Astrocyte (in vitro differentiated cells and primary cell): ENCODE measurements at regions not wholly inside any gene's neighbourhood (a gene's known extent, or its start where the extent isn't known, plus 50 kb on each side); places are given as distances from the start of the nearest gene placed in this dataset.

Experiments used
- DNase-seq: peaks from one replicate; pipeline ENCODE4 v3.0.0-alpha.2; 2010; ENCODE audit warnings: low read depth
- FAIRE-seq: peaks from 2 replicates; lab custom pipeline; 2011; peaks lifted over from hg19 to GRCh38; lab: Jason Lieb, UNC
- H2AFZ ChIP-seq: 2 replicates; pipeline ENCODE4 v1.6.0; 2012; ENCODE audit warnings: low read depth, low read length, inconsistent platforms
- H3K27ac ChIP-seq: 2 replicates; pipeline ENCODE4 v1.5.1; 2011; ENCODE audit warnings: low read depth, low read length, inconsistent platforms
- H3K27me3 ChIP-seq: 2 replicates; pipeline ENCODE4 v1.6.0; 2011; ENCODE audit warnings: low read length, inconsistent platforms; ENCODE audit not compliant: insufficient read depth
- H3K36me3 ChIP-seq: 2 replicates; pipeline ENCODE4 v1.5.1; 2011; ENCODE audit warnings: low read length, inconsistent platforms; ENCODE audit not compliant: insufficient read depth
- H3K4me1 ChIP-seq: 2 replicates; pipeline ENCODE4 v1.5.1; 2011; ENCODE audit warnings: low read length, inconsistent platforms; ENCODE audit not compliant: insufficient read depth
- H3K4me2 ChIP-seq: 2 replicates; pipeline ENCODE4 v1.6.0; 2012; ENCODE audit warnings: low read length, inconsistent platforms
- H3K4me3 ChIP-seq: 2 replicates; pipeline ENCODE4 v1.5.1; 2011; ENCODE audit warnings: low read depth, mild to moderate bottlenecking, low read length, inconsistent platforms; ENCODE audit not compliant: insufficient read depth
- H3K79me2 ChIP-seq: 2 replicates; pipeline ENCODE4 v1.6.0; 2012; ENCODE audit warnings: mild to moderate bottlenecking, low read length, inconsistent platforms; ENCODE audit not compliant: insufficient read depth
- H3K9ac ChIP-seq: 2 replicates; pipeline ENCODE4 v1.6.0; 2012; ENCODE audit warnings: mild to moderate bottlenecking, low read length, inconsistent platforms
- H3K9me3 ChIP-seq: 2 replicates; pipeline ENCODE4 v1.5.1; 2012; ENCODE audit warnings: low read depth, mild to moderate bottlenecking, low read length, inconsistent platforms; ENCODE audit not compliant: insufficient read depth
- H4K20me1 ChIP-seq: 2 replicates; pipeline ENCODE4 v1.6.0; 2012; ENCODE audit warnings: low read length, inconsistent platforms; ENCODE audit not compliant: insufficient read depth
- H3K27ac Mint-ChIP-seq: one replicate; pipeline ENCODE4 v1.8.0; 2021; ENCODE audit warnings: mild to moderate bottlenecking, mixed read lengths; ENCODE audit not compliant: unreplicated experiment
- H3K27me3 Mint-ChIP-seq: one replicate; pipeline ENCODE4 v1.8.0; 2021; ENCODE audit warnings: low read depth, mixed read lengths; ENCODE audit not compliant: unreplicated experiment
- H3K36me3 Mint-ChIP-seq: one replicate; pipeline ENCODE4 v1.8.0; 2021; ENCODE audit warnings: low read depth, mixed read lengths; ENCODE audit not compliant: unreplicated experiment
- H3K4me1 Mint-ChIP-seq: one replicate; pipeline ENCODE4 v1.8.0; 2021; ENCODE audit warnings: low read depth, mixed read lengths; ENCODE audit not compliant: unreplicated experiment
- H3K4me3 Mint-ChIP-seq: one replicate; pipeline ENCODE4 v1.8.0; 2021; ENCODE audit warnings: mild to moderate bottlenecking, moderate library complexity, mixed read lengths; ENCODE audit not compliant: unreplicated experiment
- H3K9me3 Mint-ChIP-seq: one replicate; pipeline ENCODE4 v1.8.0; 2021; ENCODE audit warnings: mild to moderate bottlenecking, mixed read lengths; ENCODE audit not compliant: unreplicated experiment
- EZH2 ChIP-seq: IDR thresholded peaks from 2 replicates; pipeline ENCODE4 v1.6.1; 2012; ENCODE audit warnings: mild to moderate bottlenecking, low read length, inconsistent platforms; ENCODE audit not compliant: insufficient read depth
- TF ChIP-seq, protein P1 (sequence below): IDR thresholded peaks from 2 replicates; pipeline ENCODE4 v1.5.1; 2011; ENCODE audit warnings: low read depth, mild to moderate bottlenecking, inconsistent platforms, low read length, moderate library complexity; ENCODE audit not compliant: insufficient read depth

- Histone ChIP-seq H3K9me3 (peaks cover 2% of the 10 kb centered on the region), H3K4me2 (no peak overlapping the region), H3K4me1 (peaks cover 4% of the 10 kb centered on the region), H3K79me2 (no peaks in the 10 kb centered on the region), H3K27ac (no peak overlapping the region), H3K4me3 (no peak overlapping the region), H3K27me3 (no peaks in the 10 kb centered on the region), H2AFZ (no peak overlapping the region), H3K9ac (no peak overlapping the region), H3K36me3 (no peaks in the 10 kb centered on the region), H4K20me1 (no peaks in the 10 kb centered on the region)
- TF ChIP-seq, protein P1, sequence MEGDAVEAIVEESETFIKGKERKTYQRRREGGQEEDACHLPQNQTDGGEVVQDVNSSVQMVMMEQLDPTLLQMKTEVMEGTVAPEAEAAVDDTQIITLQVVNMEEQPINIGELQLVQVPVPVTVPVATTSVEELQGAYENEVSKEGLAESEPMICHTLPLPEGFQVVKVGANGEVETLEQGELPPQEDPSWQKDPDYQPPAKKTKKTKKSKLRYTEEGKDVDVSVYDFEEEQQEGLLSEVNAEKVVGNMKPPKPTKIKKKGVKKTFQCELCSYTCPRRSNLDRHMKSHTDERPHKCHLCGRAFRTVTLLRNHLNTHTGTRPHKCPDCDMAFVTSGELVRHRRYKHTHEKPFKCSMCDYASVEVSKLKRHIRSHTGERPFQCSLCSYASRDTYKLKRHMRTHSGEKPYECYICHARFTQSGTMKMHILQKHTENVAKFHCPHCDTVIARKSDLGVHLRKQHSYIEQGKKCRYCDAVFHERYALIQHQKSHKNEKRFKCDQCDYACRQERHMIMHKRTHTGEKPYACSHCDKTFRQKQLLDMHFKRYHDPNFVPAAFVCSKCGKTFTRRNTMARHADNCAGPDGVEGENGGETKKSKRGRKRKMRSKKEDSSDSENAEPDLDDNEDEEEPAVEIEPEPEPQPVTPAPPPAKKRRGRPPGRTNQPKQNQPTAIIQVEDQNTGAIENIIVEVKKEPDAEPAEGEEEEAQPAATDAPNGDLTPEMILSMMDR: no peak
- no peak for TF ChIP-seq EZH2
- no peaks in the 10 kb centered on the region for H3K27me3 Mint-ChIP-seq
- no peak overlapping the region for H3K27ac Mint-ChIP-seq
- H3K4me3 Mint-ChIP-seq: no peak overlapping the region
- no peak for FAIRE-seq
- H3K36me3 Mint-ChIP-seq: no peaks in the 10 kb centered on the region
- DNase-seq: no peak
- peaks cover 2% of the 10 kb centered on the region for H3K9me3 Mint-ChIP-seq
- peaks cover 12% of the 10 kb centered on the region for H3K4me1 Mint-ChIP-seq
Observed at GRCh38 chr4:100828364-100828763, 310.5 kb upstream of the EMCN start.

DNA sequence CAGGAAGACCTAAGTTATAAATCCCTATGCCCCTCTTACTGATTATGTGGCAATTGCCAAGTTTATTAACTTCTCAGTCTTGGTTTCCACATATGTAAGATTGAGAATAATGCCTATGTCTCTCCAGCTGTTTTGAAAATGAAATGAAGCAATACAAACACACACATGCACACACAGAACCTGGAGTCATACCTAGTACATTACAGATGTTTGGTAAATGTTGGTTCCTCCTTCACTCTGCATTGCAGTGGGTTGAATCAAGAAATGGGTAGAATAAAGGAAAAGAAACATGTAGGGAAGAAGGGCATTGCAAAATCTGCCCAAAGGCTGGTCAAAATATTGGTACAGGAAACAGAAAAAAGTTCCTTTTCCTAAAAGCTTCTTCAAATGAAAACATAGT, 309.9 kb upstream of the EMCN start:
- DNase-seq (no peak), FAIRE-seq (no peak)
- no peak overlapping the region for H3K4me2 ChIP-seq
- no peak overlapping the region for H3K4me3 ChIP-seq
- TF ChIP-seq EZH2: no peak
- TF ChIP-seq, protein P1: no peak
- no peak overlapping the region for H2AFZ ChIP-seq
- no peaks in the 10 kb centered on the region for H3K36me3 ChIP-seq
- Mint-ChIP-seq H3K4me3 (no peak overlapping the region), H3K27ac (no peak overlapping the region), H3K9me3 (peaks cover 2% of the 10 kb centered on the region), H3K27me3 (no peaks in the 10 kb centered on the region), H3K4me1 (peaks cover 13% of the 10 kb centered on the region), H3K36me3 (no peaks in the 10 kb centered on the region)
- H3K9ac ChIP-seq: no peak overlapping the region
- H3K9me3 ChIP-seq: peaks cover 2% of the 10 kb centered on the region
- H4K20me1 ChIP-seq: no peaks in the 10 kb centered on the region
- H3K79me2 ChIP-seq: no peaks in the 10 kb centered on the region
- H3K27me3 ChIP-seq: no peaks in the 10 kb centered on the region
- no peak overlapping the region for H3K27ac ChIP-seq
- peaks cover 6% of the 10 kb centered on the region for H3K4me1 ChIP-seq

DNA sequence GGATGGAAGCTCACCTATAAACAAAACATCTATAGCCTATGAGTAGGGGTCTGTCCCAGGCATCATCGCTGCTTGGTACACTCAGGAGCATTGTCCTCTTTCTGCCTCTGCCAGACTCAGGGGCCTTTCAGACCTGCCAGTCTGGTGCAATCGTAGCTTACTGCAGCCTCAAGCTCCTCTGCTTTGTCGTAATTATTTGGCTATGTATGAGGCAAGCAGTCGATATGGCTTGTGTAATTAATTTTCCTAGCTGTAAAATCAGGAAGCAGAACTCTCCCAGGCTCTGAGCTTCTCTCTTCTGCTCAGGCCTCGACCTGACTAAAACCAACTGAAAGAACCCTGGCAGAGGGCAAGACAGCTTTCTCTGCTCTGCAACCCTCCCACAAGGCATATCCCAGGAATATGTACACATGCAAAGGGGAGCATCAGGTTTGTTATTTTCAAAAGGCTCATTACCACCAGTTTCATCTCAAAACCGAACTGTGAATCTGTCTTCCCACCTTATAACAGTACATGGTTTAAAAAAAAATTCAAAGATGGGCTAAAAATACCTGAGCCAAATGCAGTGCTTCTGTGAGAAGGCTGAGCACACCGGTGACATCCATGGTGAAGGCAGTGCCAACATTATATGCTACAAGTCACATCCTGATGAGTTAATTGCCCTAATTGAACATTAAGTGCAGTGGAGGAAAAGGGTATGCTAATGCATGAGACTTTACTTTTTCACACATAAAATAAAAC, 309.2 kb upstream of the EMCN start:
- no peak overlapping the region for H3K27ac Mint-ChIP-seq

More for the DNA sequence above, 309.2 kb upstream of the EMCN start:
- Histone ChIP-seq H2AFZ (no peak overlapping the region), H3K9ac (no peak overlapping the region), H3K4me3 (no peak overlapping the region), H4K20me1 (no peaks in the 10 kb centered on the region), H3K4me1 (peaks cover 6% of the 10 kb centered on the region), H3K4me2 (no peak overlapping the region), H3K27me3 (no peaks in the 10 kb centered on the region), H3K36me3 (no peaks in the 10 kb centered on the region), H3K27ac (no peak overlapping the region), H3K9me3 (no peaks in the 10 kb centered on the region), H3K79me2 (no peaks in the 10 kb centered on the region)
- H3K4me3 Mint-ChIP-seq: no peak overlapping the region
- DNase-seq: no peak
- peaks cover 15% of the 10 kb centered on the region for H3K4me1 Mint-ChIP-seq
- TF ChIP-seq, protein P1: no peak
- no peak for TF ChIP-seq EZH2
- H3K27me3 Mint-ChIP-seq: no peaks in the 10 kb centered on the region
- no peak for FAIRE-seq
- no peaks in the 10 kb centered on the region for H3K36me3 Mint-ChIP-seq
- peaks cover 2% of the 10 kb centered on the region for H3K9me3 Mint-ChIP-seq
